GM19463 (cell line): ENCODE measurements at regions not wholly inside any gene's neighbourhood (a gene's known extent, or its start where the extent isn't known, plus 50 kb on each side); places are given as distances from the start of the nearest gene placed in this dataset.
A peak's percentile ranks its signal among the peaks of the same experiment; 100 is the strongest.
"Not testable (repeated sequence)": the region's sequence is repeated elsewhere in the genome, so short reads cannot be mapped to it uniquely, and the experiment has no call there.

ENCODE experiments used
- ATAC-seq: cut with Tn5 transposase; IDR thresholded peaks from one replicate; pipeline ENCODE4 v1.9.1; 2021; ENCODE audit warnings: mild to moderate bottlenecking, moderate library complexity; ENCODE audit not compliant: unreplicated experiment

DNA sequence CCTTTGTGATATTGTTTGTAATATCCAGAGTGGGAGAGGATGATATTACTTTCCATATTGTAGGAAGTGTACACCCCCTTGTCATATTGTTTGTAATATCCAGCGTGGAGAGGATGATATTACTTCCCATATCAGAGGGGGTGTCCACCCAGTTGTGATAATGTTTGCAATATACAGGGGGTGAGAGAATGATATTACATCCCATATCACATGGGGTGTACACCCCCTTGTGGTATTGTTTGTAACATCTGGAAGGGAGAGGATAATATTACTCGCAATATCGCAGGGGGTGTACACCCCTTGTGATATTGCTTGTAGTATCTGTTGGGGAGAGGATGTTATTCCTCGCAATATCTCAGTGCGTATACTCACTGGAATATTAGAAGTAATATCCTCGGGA, 61.5 kb downstream of the PRSS23 start:
- no peak for ATAC-seq

DNA sequence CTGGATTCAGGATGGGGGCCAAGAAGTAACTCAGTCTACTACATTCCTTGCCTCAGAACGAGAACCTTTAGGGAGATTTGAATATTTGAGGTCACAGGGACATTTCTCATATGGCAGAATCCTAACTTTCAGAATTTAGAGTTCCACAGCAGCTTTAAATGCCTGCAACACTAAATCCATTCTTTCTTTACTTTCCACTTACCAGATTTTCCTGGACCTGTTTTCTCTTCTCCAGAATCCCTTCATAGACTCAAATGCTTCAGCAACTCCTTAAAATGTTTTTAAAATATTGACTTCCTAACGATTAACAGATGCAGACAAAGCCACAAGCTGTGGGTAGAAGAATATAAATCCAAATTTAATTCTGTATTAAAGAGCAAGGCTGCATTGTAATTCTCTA, 63.1 kb downstream of the PRSS23 start:
- no peak for ATAC-seq

DNA sequence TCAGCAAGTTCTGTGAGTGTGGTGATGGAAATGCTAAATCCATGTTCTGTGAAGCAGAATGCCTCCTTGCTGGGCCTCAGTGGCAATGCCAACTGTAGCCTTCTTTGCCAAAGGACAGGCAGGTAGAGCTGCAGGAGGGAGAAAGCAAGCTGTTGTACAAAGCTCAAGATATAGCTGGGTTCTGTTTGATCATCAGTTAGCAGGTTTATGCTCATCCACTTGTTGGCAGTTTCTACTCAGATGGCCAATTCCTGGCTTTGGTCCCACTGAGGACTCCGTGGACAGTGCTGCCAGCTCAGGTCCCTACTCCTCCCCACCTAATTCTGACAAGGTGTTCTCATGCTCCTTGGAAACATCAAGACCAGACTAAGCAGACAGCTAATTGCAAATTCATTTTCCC, 65.1 kb downstream of the PRSS23 start:
- ATAC-seq = no peak

DNA sequence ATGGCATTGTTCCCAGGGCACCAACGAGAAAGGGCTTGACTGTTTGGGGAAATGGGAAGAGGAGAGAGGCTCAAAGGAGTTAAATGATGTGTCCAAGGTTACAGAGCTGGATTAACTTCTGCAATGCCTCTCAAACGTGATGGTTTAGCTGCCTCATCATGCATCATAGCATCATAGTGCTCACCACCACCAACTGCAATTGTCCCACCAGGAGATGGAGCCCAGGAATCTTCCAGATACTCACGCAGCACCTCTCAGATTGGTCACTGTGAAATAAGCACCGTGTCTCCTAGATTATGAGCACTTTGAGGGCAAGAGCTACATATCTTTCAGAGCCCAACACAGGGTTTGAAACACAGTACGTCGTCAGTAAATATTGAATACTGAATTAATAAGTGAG, 69.2 kb downstream of the PRSS23 start:
- no peak for ATAC-seq

DNA sequence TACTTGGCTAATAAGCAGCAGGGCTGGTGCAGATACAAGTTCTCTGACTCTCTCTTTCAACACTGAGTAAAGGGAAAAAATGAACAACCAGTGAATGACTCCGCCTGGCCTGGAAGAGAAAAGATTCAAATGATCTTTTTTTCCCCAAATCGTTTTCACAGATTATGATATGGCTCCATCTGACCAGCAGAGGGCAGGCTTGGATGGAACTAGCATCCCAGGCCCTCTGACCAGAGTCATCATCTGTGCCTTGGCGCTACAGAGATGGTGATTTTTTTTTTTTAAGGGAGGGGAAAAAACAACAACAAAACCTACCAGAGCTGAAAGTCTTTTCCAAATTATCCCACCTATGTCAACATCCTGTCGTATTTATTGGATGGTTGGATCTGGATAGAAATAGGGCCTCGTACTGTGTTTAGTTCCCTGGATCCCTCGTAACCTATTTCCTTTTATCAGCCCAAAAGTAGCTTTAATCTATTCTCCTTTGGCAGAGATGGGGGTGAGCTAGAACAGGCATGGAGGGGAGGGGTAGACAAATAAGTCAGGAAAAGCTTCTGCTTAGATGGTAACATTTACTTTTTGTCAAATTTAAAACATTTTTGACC, 69.7 kb downstream of the PRSS23 start:
- peak; percentile 73 for ATAC-seq

DNA sequence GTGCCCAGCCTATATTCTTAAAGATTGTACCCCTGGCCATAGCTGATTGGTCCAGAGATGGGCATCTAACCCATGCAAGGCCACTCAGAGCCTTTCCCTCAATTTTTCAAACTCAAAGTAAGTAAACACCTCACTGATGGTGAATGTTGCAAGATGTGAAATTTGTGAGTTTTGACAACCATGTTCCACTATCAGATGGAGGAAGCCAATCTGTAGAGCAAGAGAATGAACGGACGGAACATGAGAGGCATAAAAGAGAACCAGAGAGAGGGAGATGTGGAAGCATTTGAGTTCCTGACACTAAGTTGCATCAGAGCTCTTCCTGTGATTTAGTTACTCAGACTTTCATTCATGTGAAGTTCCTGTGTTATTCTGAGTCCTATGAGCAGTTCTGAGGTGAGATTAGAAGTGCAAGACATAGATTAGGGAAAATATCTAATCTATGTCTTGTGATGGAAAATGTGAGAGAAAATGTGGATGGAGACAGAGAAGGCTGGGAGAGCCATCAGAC, 73.3 kb downstream of the PRSS23 start:
- ATAC-seq = no peak

DNA sequence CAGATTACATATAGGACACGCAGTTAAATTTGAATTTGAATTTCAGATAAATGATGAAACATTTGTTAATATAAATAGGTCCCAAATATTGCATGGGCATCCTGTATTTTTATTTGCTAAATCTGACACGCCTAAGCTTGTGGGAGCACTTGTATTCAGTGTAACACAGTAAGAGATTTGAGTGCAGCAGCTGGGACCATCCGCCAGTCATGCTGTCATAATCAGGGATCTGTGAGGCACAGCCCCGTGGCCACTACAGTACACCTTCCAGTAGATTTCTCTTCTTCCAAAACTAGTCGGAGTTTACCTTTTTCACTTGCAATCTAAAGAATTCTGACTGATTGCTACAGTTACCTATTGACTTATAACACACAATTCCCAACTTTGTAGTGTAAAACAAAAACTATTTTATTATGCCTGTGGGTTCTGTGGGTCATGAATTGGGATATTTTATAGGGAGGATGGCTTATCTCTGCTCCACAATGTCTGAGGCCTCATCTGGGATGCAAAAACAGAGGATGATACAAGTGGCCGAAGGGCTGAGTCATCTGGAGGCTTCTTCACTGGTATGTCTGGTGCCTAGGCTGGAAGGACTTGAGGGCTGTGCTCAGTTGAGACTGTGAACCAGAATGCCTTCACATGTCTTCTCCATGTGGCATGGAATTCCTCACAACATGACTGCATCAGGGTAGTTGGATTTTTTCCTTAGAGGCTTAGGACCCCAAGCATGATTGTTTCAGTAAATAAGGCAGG, 74.1 kb downstream of the PRSS23 start:
- ATAC-seq = no peak

DNA sequence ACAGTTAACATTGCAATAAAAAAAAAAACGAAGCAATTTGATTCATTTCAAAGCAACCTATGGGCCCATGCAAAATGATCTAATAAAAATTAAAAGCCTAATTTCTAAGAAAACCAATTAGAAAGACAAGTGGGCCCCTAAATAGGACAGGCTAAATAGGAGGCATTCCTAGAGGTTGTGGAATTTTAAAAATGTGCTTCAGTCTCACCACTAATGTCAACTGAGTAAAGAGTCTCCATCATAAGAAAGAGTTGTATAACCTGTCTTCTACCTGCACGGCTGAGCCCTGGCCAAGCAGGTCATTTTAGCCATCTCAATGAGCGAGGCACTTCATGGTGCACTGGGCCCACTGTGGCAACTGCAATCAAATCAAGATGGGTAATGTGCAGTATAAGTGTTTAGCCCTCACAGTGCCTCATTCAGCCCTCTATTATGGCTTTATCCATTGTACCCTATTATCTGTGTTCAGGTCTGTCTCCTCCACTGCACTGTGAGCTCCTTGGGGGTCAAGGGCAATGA, 76.4 kb downstream of the PRSS23 start:
- no peak for ATAC-seq

DNA sequence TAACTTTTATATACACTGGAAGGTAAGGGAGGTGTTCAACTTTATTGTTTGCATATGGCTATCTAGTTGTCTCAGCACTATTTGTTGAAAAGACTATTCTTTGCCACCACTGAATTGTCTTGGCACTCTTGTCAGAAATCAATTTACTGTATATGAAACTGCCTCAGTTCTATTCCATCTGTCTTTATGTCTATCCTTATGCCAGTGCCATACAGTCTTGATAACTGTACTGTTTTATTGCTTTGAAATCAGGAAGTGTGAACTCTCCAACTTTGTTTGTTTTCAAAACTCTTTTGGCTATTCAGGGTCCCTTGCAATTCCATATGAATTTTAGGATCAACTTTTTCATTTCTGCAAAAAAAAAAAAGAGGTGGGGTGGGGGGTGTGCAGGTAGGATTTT, 77.2 kb downstream of the PRSS23 start:
- ATAC-seq = no peak

DNA sequence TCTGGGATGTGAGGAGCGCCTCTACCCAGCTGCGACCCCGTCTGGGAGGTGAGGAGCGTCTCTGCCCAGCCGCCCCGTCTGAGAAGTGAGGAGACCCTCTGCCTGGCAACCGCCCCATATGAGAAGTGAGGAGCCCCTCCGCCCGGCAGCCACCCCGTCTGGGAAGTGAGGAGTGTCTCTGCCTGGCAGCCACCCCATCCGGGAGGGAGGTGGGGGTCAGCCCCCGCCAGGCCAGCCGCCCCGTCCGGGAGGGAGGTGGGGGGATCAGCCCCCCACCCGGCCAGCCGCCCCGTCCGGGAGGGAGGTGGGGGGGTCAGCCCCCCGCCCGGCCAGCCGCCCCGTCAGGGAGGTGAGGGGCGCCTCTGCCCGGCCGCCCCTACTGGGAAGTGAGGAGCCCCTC, 76.0 kb downstream of the FZD4 start:
- not testable (repeated sequence) for ATAC-seq

DNA sequence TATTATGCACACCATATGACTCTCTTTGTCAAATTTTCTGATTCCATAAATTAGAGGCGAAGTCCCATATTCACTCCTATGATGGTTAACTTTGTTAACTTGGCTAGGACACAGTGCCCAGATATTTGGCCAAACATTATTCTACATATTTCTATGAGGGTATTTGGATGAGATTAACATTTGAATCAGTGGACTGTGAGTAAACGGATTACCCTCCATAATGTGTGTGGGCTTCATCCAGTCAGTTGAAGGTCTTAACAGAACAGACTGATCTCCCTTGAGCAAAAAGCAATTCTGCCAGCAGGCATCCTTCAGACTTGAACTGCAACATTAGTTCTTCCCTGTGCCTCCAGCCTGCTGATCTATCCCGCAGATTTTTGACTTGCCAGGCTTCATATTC, 69.9 kb downstream of the FZD4 start:
- ATAC-seq = no peak

DNA sequence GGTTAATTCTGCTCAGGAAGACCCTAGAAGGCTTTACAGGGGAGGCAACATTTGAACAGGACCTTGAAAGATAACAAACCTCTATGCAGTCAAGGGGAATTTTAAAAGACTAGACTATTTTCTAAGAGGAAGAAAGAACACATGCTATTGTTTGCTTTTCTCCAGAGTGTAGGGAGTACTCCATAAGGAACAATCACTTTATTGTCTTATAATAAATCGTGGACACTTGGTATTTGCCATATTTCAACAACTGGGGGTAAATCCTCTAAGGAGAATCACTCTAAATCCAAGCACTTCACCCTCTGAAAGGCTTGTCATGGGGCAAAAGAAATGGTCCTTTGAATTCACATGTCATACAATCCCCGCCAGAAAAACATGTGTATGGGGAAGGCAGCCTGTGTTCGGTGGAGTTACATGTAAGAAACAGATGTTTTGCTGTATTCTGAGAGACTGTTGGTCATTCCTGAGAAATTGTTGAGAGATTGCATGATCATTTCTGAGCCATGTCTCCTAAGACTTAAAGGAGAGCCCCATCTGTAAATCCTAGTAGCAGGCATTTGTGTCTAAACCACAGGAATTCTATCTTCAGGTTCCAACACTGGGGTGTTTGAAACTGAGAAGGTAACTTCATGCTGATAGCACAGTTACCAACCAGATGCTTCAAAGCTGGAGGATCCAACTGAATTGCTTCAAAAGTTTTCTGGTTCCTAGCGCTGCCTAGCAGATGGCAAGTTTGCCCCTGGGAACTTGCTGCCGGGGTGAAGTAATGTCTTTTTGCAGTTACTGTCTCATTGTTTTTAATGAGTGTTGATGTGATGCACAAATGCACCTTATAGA, 66.8 kb downstream of the FZD4 start:
- no peak for ATAC-seq

DNA sequence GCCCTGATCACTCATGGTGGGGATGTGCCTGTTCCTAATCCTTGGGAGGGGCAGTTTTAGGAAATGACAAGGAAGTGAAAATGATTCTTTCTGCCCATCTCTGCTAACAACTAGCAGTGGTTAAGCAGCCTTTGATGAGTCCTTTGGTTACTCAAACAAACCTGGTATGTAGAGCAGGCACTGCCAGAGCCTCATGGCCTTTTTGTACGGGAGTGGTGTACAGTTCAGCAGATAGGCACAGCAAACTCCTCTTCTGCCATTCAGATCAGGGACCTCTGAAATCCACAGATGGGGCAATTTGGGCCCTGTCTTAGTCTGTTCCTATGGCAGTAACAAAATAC, 66.2 kb downstream of the FZD4 start:
- no peak for ATAC-seq

DNA sequence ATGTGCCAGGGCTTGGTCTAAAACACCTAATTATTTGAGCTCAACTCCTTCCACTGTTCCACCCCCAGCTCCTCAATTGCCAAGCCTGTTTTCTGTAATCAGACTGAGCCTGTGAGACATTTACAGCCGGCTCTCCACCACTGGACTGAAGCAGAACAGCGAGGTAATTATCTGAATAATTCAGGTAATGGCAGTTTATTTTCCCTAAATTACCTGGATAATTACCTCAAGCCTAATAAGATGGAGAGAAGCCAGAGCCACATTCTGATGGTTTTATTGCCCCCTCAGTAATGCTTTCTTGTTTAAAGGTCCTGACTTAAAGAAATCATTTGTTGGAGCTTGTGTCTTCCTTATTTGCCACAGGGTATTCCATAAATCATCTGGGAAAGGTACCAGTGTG, 64.2 kb downstream of the FZD4 start:
- no peak for ATAC-seq

DNA sequence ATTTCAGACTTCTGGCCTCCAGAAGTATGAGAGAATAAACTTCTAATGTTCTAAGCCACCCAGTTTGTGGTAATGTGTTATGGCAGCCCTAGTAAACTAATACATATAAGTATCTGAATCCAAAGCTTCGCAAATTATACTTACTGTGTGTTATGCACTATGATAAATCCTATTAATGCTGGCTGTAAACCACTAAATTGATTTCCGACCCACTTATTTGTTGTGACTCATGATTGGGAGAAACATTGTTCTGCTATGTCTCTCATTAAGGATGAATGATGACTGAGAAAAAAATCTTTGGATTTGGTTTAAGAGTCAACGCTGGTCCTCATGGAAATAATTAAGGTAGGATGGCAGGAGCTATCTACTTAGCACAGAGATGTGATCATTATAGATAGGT, 62.0 kb downstream of the FZD4 start:
- ATAC-seq = no peak
